ENCODE measurements at regions not wholly inside any gene's neighbourhood (a gene's known extent, or its start where the extent isn't known, plus 50 kb on each side); places are given as distances from the start of the nearest gene placed in this dataset.

DNA sequence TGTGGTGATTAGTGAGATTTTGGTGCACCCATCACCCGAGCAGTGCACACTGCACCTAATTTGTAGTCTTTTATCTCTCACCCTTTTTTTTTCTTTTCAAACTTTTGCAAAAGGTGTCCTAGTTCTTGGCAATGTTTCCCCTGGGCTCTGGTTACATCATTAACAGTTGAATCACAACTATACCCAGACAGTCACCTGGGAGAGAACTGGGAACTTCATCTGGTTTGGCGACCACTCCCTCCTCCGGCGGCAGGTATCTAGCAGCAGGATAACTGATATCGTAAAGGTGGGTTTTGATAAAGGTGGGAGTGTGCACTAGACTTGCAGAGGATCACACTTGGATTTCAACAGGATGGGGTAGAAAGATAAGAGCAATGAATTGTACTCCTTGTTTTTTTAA lies 140.5 kb downstream of the CHIC2 start:
- DNase-seq (ENCODE audit: low spot score) (no peak), ATAC-seq (peak; percentile 34; the same call in 2 of the 3 replicates)
- Histone ChIP-seq H2AFZ (no peak overlapping the region), H3K9me2 (ENCODE audit: insufficient read depth) (no peaks in the 10 kb centered on the region), H3K36me3 (ENCODE audit: insufficient read depth) (no peaks in the 10 kb centered on the region), H3K4me2 (no peak overlapping the region), H3K27ac (ENCODE audit: low read depth) (no peak overlapping the region), H3K4me1 (ENCODE audit: insufficient read depth) (0 out of 2 replicates have a peak, but pooled peaks cover 8% of the 10 kb centered on the region), H3K27me3 (ENCODE audit: insufficient read depth) (no peaks in the 10 kb centered on the region), H3K79me2 (replicated peaks; ENCODE audit: insufficient read depth) (no peaks in the 10 kb centered on the region), H4K20me1 (replicated peaks; ENCODE audit: insufficient read depth) (no peaks in the 10 kb centered on the region), H3K4me3 (no peak overlapping the region), H3F3A (replicated peaks; ENCODE audit: low read depth) (no peaks in the 10 kb centered on the region)
- Mint-ChIP-seq H3K27ac (no peak overlapping the region), H3K27me3 (ENCODE audit: insufficient read depth, low read depth, poor library complexity) (peaks cover 3% of the 10 kb centered on the region), H3K4me1 (peaks cover 19% of the 10 kb centered on the region), H3K36me3 (ENCODE audit: low read depth) (no peaks in the 10 kb centered on the region), H3K9me3 (no peaks in the 10 kb centered on the region; the same call in 2 of the 3 replicates), H3K4me3 (no peak overlapping the region; the same call in 2 of the 3 replicates)
- TF ChIP-seq STAT1 (IDR thresholded peaks at IDR 0.05; ENCODE audit: unreplicated experiment) (no peak), POLR2AphosphoS5 (IDR thresholded peaks at IDR 0.05; ENCODE audit: low read depth) (no peak), CREB1 (CRISPR knock-in tag; IDR thresholded peaks at IDR 0.05; ENCODE audit: low read depth) (no peak), EZH2phosphoT487 (IDR thresholded peaks at IDR 0.05; ENCODE audit: unreplicated experiment) (no peak), NANOG (IDR thresholded peaks at IDR 0.05; ENCODE audit: borderline replicate concordance) (no peak), ZNF331 (CRISPR knock-in tag; IDR thresholded peaks at IDR 0.05; ENCODE audit: low read depth) (no peak), ZNF114 (CRISPR knock-in tag; IDR thresholded peaks at IDR 0.05) (no peak), JUNB (IDR thresholded peaks at IDR 0.05; ENCODE audit: unreplicated experiment) (no peak), EZH2 (IDR thresholded peaks at IDR 0.05; ENCODE audit: low read depth, unreplicated experiment) (no peak)
- TF ChIP-seq, protein P1, sequence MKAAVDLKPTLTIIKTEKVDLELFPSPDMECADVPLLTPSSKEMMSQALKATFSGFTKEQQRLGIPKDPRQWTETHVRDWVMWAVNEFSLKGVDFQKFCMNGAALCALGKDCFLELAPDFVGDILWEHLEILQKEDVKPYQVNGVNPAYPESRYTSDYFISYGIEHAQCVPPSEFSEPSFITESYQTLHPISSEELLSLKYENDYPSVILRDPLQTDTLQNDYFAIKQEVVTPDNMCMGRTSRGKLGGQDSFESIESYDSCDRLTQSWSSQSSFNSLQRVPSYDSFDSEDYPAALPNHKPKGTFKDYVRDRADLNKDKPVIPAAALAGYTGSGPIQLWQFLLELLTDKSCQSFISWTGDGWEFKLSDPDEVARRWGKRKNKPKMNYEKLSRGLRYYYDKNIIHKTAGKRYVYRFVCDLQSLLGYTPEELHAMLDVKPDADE (IDR thresholded peaks at IDR 0.05), result no peak
- TF ChIP-seq, protein P2, sequence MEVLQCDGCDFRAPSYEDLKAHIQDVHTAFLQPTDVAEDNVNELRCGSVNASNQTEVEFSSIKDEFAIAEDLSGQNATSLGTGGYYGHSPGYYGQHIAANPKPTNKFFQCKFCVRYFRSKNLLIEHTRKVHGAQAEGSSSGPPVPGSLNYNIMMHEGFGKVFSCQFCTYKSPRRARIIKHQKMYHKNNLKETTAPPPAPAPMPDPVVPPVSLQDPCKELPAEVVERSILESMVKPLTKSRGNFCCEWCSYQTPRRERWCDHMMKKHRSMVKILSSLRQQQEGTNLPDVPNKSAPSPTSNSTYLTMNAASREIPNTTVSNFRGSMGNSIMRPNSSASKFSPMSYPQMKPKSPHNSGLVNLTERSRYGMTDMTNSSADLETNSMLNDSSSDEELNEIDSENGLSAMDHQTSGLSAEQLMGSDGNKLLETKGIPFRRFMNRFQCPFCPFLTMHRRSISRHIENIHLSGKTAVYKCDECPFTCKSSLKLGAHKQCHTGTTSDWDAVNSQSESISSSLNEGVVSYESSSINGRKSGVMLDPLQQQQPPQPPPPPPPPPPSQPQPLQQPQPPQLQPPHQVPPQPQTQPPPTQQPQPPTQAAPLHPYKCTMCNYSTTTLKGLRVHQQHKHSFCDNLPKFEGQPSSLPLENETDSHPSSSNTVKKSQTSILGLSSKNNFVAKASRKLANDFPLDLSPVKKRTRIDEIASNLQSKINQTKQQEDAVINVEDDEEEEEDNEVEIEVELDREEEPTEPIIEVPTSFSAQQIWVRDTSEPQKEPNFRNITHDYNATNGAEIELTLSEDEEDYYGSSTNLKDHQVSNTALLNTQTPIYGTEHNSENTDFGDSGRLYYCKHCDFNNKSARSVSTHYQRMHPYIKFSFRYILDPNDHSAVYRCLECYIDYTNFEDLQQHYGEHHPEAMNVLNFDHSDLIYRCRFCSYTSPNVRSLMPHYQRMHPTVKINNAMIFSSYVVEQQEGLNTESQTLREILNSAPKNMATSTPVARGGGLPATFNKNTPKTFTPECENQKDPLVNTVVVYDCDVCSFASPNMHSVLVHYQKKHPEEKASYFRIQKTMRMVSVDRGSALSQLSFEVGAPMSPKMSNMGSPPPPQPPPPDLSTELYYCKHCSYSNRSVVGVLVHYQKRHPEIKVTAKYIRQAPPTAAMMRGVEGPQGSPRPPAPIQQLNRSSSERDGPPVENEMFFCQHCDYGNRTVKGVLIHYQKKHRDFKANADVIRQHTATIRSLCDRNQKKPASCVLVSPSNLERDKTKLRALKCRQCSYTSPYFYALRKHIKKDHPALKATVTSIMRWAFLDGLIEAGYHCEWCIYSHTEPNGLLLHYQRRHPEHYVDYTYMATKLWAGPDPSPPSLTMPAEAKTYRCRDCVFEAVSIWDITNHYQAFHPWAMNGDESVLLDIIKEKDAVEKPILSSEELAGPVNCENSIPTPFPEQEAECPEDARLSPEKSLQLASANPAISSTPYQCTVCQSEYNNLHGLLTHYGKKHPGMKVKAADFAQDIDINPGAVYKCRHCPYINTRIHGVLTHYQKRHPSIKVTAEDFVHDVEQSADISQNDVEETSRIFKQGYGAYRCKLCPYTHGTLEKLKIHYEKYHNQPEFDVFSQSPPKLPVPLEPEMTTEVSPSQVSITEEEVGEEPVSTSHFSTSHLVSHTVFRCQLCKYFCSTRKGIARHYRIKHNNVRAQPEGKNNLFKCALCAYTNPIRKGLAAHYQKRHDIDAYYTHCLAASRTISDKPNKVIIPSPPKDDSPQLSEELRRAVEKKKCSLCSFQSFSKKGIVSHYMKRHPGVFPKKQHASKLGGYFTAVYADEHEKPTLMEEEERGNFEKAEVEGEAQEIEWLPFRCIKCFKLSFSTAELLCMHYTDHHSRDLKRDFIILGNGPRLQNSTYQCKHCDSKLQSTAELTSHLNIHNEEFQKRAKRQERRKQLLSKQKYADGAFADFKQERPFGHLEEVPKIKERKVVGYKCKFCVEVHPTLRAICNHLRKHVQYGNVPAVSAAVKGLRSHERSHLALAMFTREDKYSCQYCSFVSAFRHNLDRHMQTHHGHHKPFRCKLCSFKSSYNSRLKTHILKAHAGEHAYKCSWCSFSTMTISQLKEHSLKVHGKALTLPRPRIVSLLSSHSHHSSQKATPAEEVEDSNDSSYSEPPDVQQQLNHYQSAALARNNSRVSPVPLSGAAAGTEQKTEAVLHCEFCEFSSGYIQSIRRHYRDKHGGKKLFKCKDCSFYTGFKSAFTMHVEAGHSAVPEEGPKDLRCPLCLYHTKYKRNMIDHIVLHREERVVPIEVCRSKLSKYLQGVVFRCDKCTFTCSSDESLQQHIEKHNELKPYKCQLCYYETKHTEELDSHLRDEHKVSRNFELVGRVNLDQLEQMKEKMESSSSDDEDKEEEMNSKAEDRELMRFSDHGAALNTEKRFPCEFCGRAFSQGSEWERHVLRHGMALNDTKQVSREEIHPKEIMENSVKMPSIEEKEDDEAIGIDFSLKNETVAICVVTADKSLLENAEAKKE (CRISPR knock-in tag; IDR thresholded peaks at IDR 0.05), result no peak
- TF ChIP-seq, protein P3, sequence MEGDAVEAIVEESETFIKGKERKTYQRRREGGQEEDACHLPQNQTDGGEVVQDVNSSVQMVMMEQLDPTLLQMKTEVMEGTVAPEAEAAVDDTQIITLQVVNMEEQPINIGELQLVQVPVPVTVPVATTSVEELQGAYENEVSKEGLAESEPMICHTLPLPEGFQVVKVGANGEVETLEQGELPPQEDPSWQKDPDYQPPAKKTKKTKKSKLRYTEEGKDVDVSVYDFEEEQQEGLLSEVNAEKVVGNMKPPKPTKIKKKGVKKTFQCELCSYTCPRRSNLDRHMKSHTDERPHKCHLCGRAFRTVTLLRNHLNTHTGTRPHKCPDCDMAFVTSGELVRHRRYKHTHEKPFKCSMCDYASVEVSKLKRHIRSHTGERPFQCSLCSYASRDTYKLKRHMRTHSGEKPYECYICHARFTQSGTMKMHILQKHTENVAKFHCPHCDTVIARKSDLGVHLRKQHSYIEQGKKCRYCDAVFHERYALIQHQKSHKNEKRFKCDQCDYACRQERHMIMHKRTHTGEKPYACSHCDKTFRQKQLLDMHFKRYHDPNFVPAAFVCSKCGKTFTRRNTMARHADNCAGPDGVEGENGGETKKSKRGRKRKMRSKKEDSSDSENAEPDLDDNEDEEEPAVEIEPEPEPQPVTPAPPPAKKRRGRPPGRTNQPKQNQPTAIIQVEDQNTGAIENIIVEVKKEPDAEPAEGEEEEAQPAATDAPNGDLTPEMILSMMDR (conservative IDR thresholded peaks at IDR 0.05; ENCODE audit: low read depth in 2 of 2), result no peak
- TF ChIP-seq, protein P4, sequence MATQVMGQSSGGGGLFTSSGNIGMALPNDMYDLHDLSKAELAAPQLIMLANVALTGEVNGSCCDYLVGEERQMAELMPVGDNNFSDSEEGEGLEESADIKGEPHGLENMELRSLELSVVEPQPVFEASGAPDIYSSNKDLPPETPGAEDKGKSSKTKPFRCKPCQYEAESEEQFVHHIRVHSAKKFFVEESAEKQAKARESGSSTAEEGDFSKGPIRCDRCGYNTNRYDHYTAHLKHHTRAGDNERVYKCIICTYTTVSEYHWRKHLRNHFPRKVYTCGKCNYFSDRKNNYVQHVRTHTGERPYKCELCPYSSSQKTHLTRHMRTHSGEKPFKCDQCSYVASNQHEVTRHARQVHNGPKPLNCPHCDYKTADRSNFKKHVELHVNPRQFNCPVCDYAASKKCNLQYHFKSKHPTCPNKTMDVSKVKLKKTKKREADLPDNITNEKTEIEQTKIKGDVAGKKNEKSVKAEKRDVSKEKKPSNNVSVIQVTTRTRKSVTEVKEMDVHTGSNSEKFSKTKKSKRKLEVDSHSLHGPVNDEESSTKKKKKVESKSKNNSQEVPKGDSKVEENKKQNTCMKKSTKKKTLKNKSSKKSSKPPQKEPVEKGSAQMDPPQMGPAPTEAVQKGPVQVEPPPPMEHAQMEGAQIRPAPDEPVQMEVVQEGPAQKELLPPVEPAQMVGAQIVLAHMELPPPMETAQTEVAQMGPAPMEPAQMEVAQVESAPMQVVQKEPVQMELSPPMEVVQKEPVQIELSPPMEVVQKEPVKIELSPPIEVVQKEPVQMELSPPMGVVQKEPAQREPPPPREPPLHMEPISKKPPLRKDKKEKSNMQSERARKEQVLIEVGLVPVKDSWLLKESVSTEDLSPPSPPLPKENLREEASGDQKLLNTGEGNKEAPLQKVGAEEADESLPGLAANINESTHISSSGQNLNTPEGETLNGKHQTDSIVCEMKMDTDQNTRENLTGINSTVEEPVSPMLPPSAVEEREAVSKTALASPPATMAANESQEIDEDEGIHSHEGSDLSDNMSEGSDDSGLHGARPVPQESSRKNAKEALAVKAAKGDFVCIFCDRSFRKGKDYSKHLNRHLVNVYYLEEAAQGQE (IDR thresholded peaks at IDR 0.05; ENCODE audit: unreplicated experiment), result no peak

Data from GM23338 (cell line).